Muscle of leg (tissue), 3 donors: ENCODE measurements at regions not wholly inside any gene's neighbourhood (a gene's known extent, or its start where the extent isn't known, plus 50 kb on each side); places are given as distances from the start of the nearest gene placed in this dataset.
A peak's percentile ranks its signal among the peaks of the same experiment; 100 is the strongest.
"Not testable (repeated sequence)": the region's sequence is repeated elsewhere in the genome, so short reads cannot be mapped to it uniquely, and the experiment has no call there.

Experiments
- DNase-seq: peaks from one replicate; pipeline ENCODE4 v3.0.0; 2013
- H3K27ac ChIP-seq: one replicate; pipeline ENCODE4 v1.5.1; 2013; ENCODE audit warnings: mild to moderate bottlenecking, low read length, control low read depth
- H3K27me3 ChIP-seq: one replicate; pipeline ENCODE4 v1.6.1; 2013; ENCODE audit warnings: low read length; ENCODE audit not compliant: control insufficient read depth, insufficient read depth
- H3K36me3 ChIP-seq: one replicate; pipeline ENCODE4 v1.6.1; 2013; ENCODE audit warnings: low read length; ENCODE audit not compliant: control insufficient read depth, insufficient read depth
- H3K4me1 ChIP-seq: one replicate; pipeline ENCODE4 v1.6.1; 2013; ENCODE audit warnings: low read length; ENCODE audit not compliant: control insufficient read depth, insufficient read depth
- H3K4me3 ChIP-seq: one replicate; pipeline ENCODE4 v1.5.1; 2013; ENCODE audit warnings: low read length, control low read depth
- H3K9me3 ChIP-seq: replicated peaks from 2 replicates; pipeline ENCODE4 v1.6.1; 2013; ENCODE audit warnings: low read depth, low read length; ENCODE audit not compliant: control insufficient read depth
- WGBS: methylation state at CpG from one replicate; pipeline ENCODE4 v1.1.5; 2013; ENCODE audit warnings: missing lambda C conversion rate; ENCODE audit not compliant: insufficient coverage; 5-methylcytosine and 5-hydroxymethylcytosine counted together

GRCh38 chr19:28312269-28312668, 900.7 kb downstream of the UQCRFS1 start:
- WGBS: 76% methylated on average over 6 of the region's 8 CpGs
- H3K9me3 ChIP-seq: no peaks in the 10 kb centered on the region

GRCh38 chr19:28310829-28311228, 902.1 kb downstream of the UQCRFS1 start:
- peaks cover 18% of the 10 kb centered on the region for H3K4me1 ChIP-seq
- not testable (repeated sequence) for H3K9me3 ChIP-seq, H3K4me3 ChIP-seq, H3K36me3 ChIP-seq, H3K27ac ChIP-seq, H3K27me3 ChIP-seq, DNase-seq
- WGBS: no CpG with 5 or more reads among the region's 2 CpGs

More at GRCh38 chr19:28312269-28312668, 900.7 kb downstream of the UQCRFS1 start:
- Histone ChIP-seq H3K36me3 (no peaks in the 10 kb centered on the region), H3K27ac (no peak overlapping the region), H3K4me3 (no peak overlapping the region), H3K27me3 (no peaks in the 10 kb centered on the region), H3K4me1 (peaks cover 25% of the 10 kb centered on the region)
- DNase-seq: no peak

GRCh38 chr19:28309070-28309469, 903.9 kb downstream of the UQCRFS1 start:
- Histone ChIP-seq H3K4me1 (peaks cover 15% of the 10 kb centered on the region), H3K27me3 (no peaks in the 10 kb centered on the region), H3K4me3 (no peak overlapping the region), H3K36me3 (no peaks in the 10 kb centered on the region), H3K9me3 (no peaks in the 10 kb centered on the region), H3K27ac (no peak overlapping the region)
- WGBS: 59% methylated on average over 3 of the region's 5 CpGs
- DNase-seq: peak; percentile 55

- no peaks in the 10 kb centered on the region for H3K9me3 ChIP-seq
- no peak for DNase-seq
- no peaks in the 10 kb centered on the region for H3K27me3 ChIP-seq
- no peak overlapping the region for H3K4me3 ChIP-seq
- no peak overlapping the region for H3K27ac ChIP-seq
- no CpG with 5 or more reads among the region's 1 CpG for WGBS
- peaks cover 10% of the 10 kb centered on the region for H3K4me1 ChIP-seq
- H3K36me3 ChIP-seq: no peaks in the 10 kb centered on the region
Measured at GRCh38 chr19:28307963-28308362, 905.0 kb downstream of the UQCRFS1 start.

GRCh38 chr19:28307487-28307886, 905.5 kb downstream of the UQCRFS1 start:
- Histone ChIP-seq H3K27ac (no peak overlapping the region), H3K9me3 (no peaks in the 10 kb centered on the region), H3K27me3 (no peaks in the 10 kb centered on the region), H3K4me1 (peaks cover 11% of the 10 kb centered on the region), H3K36me3 (no peaks in the 10 kb centered on the region), H3K4me3 (no peak overlapping the region)
- no peak for DNase-seq
- WGBS: 53% methylated on average over 2 of the region's 2 CpGs

- Histone ChIP-seq H3K9me3 (no peaks in the 10 kb centered on the region), H3K36me3 (no peaks in the 10 kb centered on the region), H3K27ac (no peak overlapping the region), H3K27me3 (no peaks in the 10 kb centered on the region), H3K4me1 (peaks cover 26% of the 10 kb centered on the region), H3K4me3 (no peak overlapping the region)
- WGBS: 61% methylated on average over 3 of the region's 4 CpGs
- DNase-seq: no peak
Measured at GRCh38 chr19:28305513-28305912, 907.4 kb downstream of the UQCRFS1 start.

GRCh38 chr19:28303502-28303901, 909.4 kb downstream of the UQCRFS1 start:
- Histone ChIP-seq H3K27ac (no peak overlapping the region), H3K4me3 (no peak overlapping the region), H3K36me3 (no peaks in the 10 kb centered on the region), H3K4me1 (peaks cover 20% of the 10 kb centered on the region), H3K9me3 (no peaks in the 10 kb centered on the region), H3K27me3 (no peaks in the 10 kb centered on the region)
- DNase-seq: no peak
- WGBS: 66% methylated on average over 7 of the region's 7 CpGs

- H3K27me3 ChIP-seq: no peaks in the 10 kb centered on the region
- H3K9me3 ChIP-seq: no peaks in the 10 kb centered on the region
- 40% methylated on average over 1 of the region's 5 CpGs for WGBS
Measured at GRCh38 chr19:28301961-28302360, 911.0 kb downstream of the UQCRFS1 start.

GRCh38 chr19:28301463-28301862, 911.5 kb downstream of the UQCRFS1 start:
- no peak overlapping the region for H3K27ac ChIP-seq
- H3K4me1 ChIP-seq: peaks cover 15% of the 10 kb centered on the region
- no peaks in the 10 kb centered on the region for H3K36me3 ChIP-seq
- no peaks in the 10 kb centered on the region for H3K9me3 ChIP-seq
- H3K27me3 ChIP-seq: no peaks in the 10 kb centered on the region
- DNase-seq: peak; percentile 56
- no peak overlapping the region for H3K4me3 ChIP-seq

More at GRCh38 chr19:28301961-28302360, 911.0 kb downstream of the UQCRFS1 start:
- Histone ChIP-seq H3K4me1 (peaks cover 15% of the 10 kb centered on the region), H3K27ac (no peak overlapping the region), H3K36me3 (no peaks in the 10 kb centered on the region), H3K4me3 (no peak overlapping the region)
- no peak for DNase-seq

GRCh38 chr19:28299649-28300048, 913.3 kb downstream of the UQCRFS1 start:
- Histone ChIP-seq H3K27me3 (no peaks in the 10 kb centered on the region), H3K9me3 (no peaks in the 10 kb centered on the region), H3K27ac (no peak overlapping the region), H3K36me3 (no peaks in the 10 kb centered on the region), H3K4me1 (peaks cover 15% of the 10 kb centered on the region), H3K4me3 (no peak overlapping the region)
- 63% methylated on average over 6 of the region's 7 CpGs for WGBS
- DNase-seq: no peak

GRCh38 chr19:28297586-28298157, 915.3 kb downstream of the UQCRFS1 start:
- WGBS: 39% methylated on average over 9 of the region's 11 CpGs
- peaks cover 23% of the 10 kb centered on the region for H3K4me1 ChIP-seq
- no peak overlapping the region for H3K27ac ChIP-seq
- H3K36me3 ChIP-seq: no peaks in the 10 kb centered on the region
- H3K27me3 ChIP-seq: no peaks in the 10 kb centered on the region
- no peak overlapping the region for H3K4me3 ChIP-seq
- no peak for DNase-seq
- no peaks in the 10 kb centered on the region for H3K9me3 ChIP-seq
